NCI-H187 treated with DMSO at 0.1 percent for 48 hours (cell line): ENCODE measurements at regions not wholly inside any gene's neighbourhood (a gene's known extent, or its start where the extent isn't known, plus 50 kb on each side); places are given as distances from the start of the nearest gene placed in this dataset.

Experiments
- DNase-seq: peaks from one replicate; lab custom pipeline; 2025; lab: John Stamatoyannopoulos, UW

DNA sequence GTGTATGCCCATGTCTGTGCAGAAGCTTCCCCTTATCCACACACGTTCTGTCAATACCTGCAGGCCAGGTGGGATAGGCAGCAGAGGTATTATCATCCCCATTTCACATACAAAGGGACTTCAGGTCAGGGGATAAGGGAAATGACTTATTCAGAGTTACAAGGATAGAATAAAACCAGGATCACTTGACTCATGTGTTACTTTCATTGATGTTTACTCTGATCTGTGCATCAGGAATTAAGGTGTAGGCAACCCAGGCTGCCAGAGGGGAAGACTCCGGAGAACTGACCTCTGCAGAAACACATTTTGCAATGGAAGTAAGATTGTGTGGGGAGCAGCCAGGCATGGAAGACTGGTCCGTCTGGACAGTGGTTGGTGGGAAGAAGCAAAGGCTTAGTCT lies 74.2 kb upstream of the FSTL4 start:
- DNase-seq, result no peak

DNA sequence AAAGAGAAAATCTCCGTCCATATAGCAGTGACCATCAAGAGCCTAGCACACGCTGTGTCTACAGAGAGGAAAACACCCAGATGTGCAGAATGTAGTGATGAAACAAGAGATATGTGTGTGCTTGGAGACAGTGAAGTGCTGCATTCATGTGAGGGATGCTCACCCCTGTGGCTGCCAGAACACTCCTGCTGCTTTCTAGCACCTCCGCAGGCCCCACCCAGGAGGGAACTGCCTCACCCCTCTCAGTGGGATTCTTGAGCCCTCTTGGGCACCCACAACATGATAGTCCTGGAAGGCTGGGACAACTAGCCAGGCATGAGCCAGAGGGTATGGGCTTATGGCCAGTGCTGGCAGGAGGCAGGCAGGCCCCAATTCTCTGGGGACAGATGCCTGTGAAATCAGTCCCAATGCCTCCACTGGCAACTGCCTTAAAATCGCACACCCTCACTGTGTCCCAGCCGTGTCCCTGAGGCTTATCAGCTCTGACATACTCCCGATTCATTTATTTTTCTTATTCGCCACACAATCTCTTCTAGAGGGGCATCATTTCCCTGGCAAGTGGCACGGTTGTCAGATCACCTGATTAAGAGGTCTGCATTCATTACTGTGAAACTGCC lies 73.2 kb upstream of the FSTL4 start:
- DNase-seq, result no peak

GRCh38 chr5:133683646-133684596 lies 71.6 kb upstream of the FSTL4 start:
- DNase-seq, result no peak

DNA sequence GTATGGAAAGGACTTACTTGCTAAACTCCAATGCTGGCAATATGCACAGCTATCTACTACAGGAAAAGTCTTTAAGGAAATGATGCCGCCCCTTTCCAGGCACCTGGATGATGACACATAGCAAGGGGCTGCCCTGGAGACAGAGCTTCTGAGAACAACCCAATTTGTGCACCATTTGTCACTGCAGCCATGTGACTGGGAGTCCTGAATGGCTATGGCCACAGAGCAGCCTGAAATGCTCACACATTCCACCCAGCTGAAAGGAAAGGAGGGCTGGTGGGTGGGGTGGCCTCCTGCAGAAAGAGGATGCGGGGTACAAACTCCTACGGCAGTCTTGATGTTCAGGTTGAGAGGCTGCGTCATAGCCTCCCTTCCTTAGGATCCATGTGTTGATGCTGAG lies 70.1 kb upstream of the FSTL4 start:
- no peak for DNase-seq

DNA sequence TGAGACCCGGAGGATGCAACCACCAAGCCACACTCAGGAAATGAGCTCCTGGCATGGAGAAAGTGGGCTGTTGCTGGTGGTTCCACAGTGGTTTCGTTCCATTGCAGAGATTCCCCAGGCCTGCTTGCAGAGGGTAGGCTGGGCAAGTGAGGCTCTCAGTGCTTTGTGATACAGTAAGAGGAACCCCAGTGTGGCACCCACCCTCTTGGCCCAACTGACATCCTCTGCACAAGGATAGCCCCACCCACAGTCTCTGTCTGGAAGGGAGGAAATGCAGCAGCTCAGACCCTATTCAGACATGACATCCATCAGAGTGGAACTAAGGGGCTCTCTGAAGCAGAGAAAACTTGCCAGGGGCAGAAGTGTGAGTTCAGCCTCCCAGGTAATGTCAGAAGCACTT lies 69.6 kb upstream of the FSTL4 start:
- DNase-seq, result no peak

DNA sequence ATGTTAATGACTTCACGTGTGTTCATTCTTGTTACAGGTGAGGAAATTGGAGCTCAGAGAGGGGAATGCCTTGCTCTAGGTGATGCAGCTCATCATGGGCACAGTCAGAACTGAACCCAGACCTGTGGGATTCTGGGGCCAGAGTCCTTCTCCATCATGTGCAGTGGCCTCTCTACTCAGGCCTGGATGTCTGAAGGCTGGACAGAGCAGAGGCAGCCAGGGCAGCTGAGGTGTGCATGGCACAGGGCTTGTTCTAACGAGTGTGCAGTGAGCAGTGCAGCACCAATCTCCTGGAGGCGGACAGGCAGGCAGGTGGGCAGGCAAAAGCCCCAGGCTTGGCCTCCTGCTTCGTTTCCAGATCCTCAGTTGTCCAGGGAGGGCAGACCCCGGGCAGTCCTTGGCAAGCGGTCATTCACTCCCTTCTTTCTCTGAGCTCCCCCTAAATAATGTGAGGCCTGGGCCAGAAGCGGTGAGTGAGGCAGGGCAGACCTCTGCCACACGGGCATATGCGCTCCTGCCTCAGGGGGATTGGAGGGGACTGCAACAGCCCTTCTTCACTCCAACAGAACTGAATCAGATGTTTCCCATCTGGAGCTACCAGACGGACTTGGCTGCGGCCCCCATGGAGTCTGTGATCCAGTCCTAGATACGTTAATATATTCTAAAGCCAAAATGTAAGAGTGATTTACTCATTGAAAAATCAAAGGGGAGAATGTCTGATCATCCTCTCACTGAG lies 68.7 kb upstream of the FSTL4 start:
- no peak for DNase-seq

GRCh38 chr5:133679534-133679933 lies 67.2 kb upstream of the FSTL4 start:
- no peak for DNase-seq

GRCh38 chr5:133675376-133676154 lies 63.2 kb upstream of the FSTL4 start:
- DNase-seq, result no peak

DNA sequence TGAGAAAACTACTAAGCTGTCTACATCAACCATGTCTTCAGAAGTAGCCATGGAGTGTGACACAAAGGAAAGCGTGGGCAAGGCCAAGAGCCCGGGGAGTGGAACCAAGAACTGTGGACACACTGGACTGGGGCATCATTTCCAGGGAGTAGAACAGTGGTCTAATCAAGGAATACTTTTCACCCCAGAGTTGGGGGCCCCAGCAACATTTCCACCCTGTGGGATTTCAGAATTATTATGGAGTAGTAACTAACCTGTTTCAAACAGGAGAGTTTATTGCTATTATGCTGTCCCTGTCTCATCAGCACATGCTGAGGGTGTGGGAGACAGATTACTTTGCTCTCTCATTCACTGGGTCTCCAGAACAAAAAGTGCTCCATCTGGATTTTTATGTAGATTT lies 58.0 kb upstream of the FSTL4 start:
- no peak for DNase-seq

- DNase-seq, result no peak
Observed at GRCh38 chr5:133669472-133669871, 57.1 kb upstream of the FSTL4 start.

DNA sequence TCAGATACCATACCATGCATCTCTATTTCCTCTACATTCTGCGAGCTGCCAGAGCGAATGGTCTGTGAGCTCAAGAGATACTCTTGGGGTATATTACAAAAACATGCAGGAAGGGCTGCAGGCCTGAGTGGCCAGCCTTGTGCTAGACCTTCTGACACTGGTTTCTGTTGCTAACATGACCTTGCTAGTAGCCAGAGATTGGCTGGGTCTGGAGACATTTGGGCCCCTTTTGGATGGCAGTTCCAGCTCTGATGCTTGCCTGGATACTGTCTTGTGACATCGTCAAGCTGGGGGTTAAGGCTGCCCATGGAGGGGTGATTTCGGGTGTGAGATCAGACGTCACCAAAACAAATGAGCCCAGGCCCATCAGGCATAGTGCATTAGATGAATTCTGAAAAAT lies 56.1 kb upstream of the FSTL4 start:
- no peak for DNase-seq

- DNase-seq, result no peak
Observed at GRCh38 chr5:133667217-133667616, 54.9 kb upstream of the FSTL4 start.

GRCh38 chr5:133665571-133665970 lies 53.2 kb upstream of the FSTL4 start:
- no peak for DNase-seq

- no peak for DNase-seq
Observed at GRCh38 chr5:133664422-133664821, 52.1 kb upstream of the FSTL4 start.

DNA sequence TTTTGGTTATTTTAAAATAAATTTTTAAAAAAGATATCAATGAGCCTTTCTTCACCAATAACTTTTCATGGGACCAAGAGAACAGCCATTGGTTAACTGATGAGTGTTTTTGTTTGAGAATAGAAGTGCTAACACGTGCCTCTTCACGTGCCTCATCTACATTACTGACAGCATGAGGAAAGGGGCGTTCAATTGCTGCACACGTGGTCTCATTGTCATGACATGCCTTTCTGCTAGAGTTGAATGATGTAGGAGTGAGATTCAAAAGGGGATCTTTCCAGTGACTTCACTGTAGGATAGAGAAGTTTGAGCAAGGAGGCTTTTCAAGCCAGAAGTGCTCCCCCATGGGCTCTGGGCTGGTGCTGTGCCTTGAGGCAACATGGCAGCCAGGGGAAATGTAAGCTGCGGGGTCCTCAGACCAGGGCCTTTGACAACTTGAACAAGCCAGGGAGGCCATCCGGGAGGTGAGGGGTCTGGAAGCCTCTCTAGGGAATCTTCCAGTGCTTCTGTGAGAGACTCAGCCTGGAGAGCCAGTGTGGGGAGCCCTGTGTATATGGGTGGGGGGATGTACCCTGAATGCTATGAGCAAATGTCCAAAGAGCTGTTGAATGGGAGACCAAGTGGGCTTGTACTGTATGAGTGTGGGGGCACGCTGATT lies 51.2 kb upstream of the FSTL4 start:
- DNase-seq, result no peak

DNA sequence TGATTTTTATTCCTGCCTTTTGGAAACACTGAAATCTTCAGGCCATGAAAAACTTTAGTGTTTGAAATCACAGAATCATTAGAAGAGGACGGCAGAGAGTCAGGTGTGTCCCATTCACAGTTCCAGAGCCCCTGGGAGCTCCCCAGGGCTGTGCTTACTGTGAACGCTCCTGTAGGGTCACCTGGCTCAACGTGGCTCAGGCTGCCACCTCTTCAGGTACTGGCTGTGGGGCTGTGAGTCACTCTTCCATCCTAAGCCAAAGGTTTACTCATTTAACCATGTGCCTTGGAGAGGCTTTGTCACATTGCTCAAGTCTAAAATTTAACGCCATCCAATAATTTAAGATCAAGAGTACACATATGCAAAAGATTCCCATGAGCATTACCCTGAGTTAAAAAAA lies 50.2 kb upstream of the FSTL4 start:
- DNase-seq, result no peak
